ENCODE measurements at regions not wholly inside any gene's neighbourhood (a gene's known extent, or its start where the extent isn't known, plus 50 kb on each side); places are given as distances from the start of the nearest gene placed in this dataset.
A peak's percentile ranks its signal among the peaks of the same experiment; 100 is the strongest.

- Histone ChIP-seq H3K9ac (ENCODE audit: low read depth, low read length, poor library complexity) (no peak overlapping the region), H3K14ac (ENCODE audit: low read length) (no peak overlapping the region), H3K4ac (ENCODE audit: low read length) (no peak overlapping the region), H3K79me1 (ENCODE audit: low read depth, low read length) (no peaks in the 10 kb centered on the region), H3K9me3 (replicated peaks in 1 of 2; ENCODE audit: control insufficient read depth in 2 of 2, insufficient read depth in 1 of 2, low read depth in 1 of 2, low read length in 2 of 2) (no peaks in the 10 kb centered on the region), H2AFZ (ENCODE audit: low read length) (peak overlapping the region; percentile 24), H2BK120ac (ENCODE audit: low read depth, low read length) (no peak overlapping the region), H2BK12ac (ENCODE audit: low read length) (no peak overlapping the region), H3K27me3 (ENCODE audit: control insufficient read depth in 3 of 3, insufficient read depth in 3 of 3, low read depth in 1 of 3, low read length in 3 of 3) (peaks cover 0 to 2% (median 0%) of the 10 kb centered on the region in 3 experiments), H3K36me3 (replicated peaks in 1 of 2; ENCODE audit: control insufficient read depth in 2 of 2, insufficient read depth in 2 of 2, low read length in 2 of 2) (no peaks in the 10 kb centered on the region), H4K8ac (ENCODE audit: low read depth, low read length) (no peak overlapping the region), H3K18ac (ENCODE audit: low read length) (no peak overlapping the region), H3K27ac (replicated peaks; ENCODE audit: low read length) (no peak overlapping the region), H3K4me3 (ENCODE audit: low read length in 2 of 2) (no peak overlapping the region), H4K91ac (ENCODE audit: low read depth, low read length, poor library complexity) (no peak overlapping the region), H2AK5ac (ENCODE audit: low read depth, low read length) (no peak overlapping the region), H3K4me2 (ENCODE audit: insufficient read depth, low read length, poor library complexity, severe bottlenecking) (no peak overlapping the region), H3K23ac (ENCODE audit: low read depth, low read length, poor library complexity) (no peak overlapping the region), H2BK5ac (ENCODE audit: low read length) (no peak overlapping the region), H2BK15ac (ENCODE audit: low read length) (no peak overlapping the region), H3K4me1 (ENCODE audit: control insufficient read depth in 2 of 2, insufficient read depth in 1 of 2, low read depth in 1 of 2, low read length in 2 of 2) (peaks cover 1 to 5% of the 10 kb centered on the region in 2 donors)
- WGBS, 2 donors (ENCODE audit: extremely low coverage in 2 of 2, insufficient read length in 2 of 2, insufficient replicate concordance in 1 of 2), result no CpG with 5 or more reads among the region's 3 CpGs
- DNase-seq (ENCODE audit: low spot score), result no peak
Observed at GRCh38 chr6:79862126-79862525, 85.2 kb downstream of the ELOVL4 start.

- no peak overlapping the region for H2BK120ac ChIP-seq (ENCODE audit: low read depth, low read length)
- no peak overlapping the region for H3K4ac ChIP-seq (ENCODE audit: low read length)
- no peak overlapping the region for H4K8ac ChIP-seq (ENCODE audit: low read depth, low read length)
- peaks cover 0 to 2% (median 0%) of the 10 kb centered on the region in 3 experiments for H3K27me3 ChIP-seq (ENCODE audit: control insufficient read depth in 3 of 3, insufficient read depth in 3 of 3, low read depth in 1 of 3, low read length in 3 of 3)
- no peak overlapping the region for H4K91ac ChIP-seq (ENCODE audit: low read depth, low read length, poor library complexity)
- H3K23ac ChIP-seq (ENCODE audit: low read depth, low read length, poor library complexity), result no peak overlapping the region
- no peak overlapping the region for H2BK15ac ChIP-seq (ENCODE audit: low read length)
- no peak overlapping the region for H2AK5ac ChIP-seq (ENCODE audit: low read depth, low read length)
- no peak for DNase-seq (ENCODE audit: low spot score)
- no peak overlapping the region for H2AFZ ChIP-seq (ENCODE audit: low read length)
- no peak overlapping the region for H2BK5ac ChIP-seq (ENCODE audit: low read length)
- H3K9ac ChIP-seq (ENCODE audit: low read depth, low read length, poor library complexity), result no peak overlapping the region
- no peaks in the 10 kb centered on the region for H3K9me3 ChIP-seq (replicated peaks in 1 of 2; ENCODE audit: control insufficient read depth in 2 of 2, insufficient read depth in 1 of 2, low read depth in 1 of 2, low read length in 2 of 2)
- no peak overlapping the region for H3K4me3 ChIP-seq (ENCODE audit: low read length in 2 of 2)
- H2BK12ac ChIP-seq (ENCODE audit: low read length), result no peak overlapping the region
- H3K79me1 ChIP-seq (ENCODE audit: low read depth, low read length), result no peaks in the 10 kb centered on the region
- no peak overlapping the region for H3K4me2 ChIP-seq (ENCODE audit: insufficient read depth, low read length, poor library complexity, severe bottlenecking)
- no peak overlapping the region for H3K27ac ChIP-seq (replicated peaks; ENCODE audit: low read length)
- peaks cover 1 to 5% of the 10 kb centered on the region in 2 donors for H3K4me1 ChIP-seq (ENCODE audit: control insufficient read depth in 2 of 2, insufficient read depth in 1 of 2, low read depth in 1 of 2, low read length in 2 of 2)
- H3K14ac ChIP-seq (ENCODE audit: low read length), result no peak overlapping the region
- no peak overlapping the region for H3K18ac ChIP-seq (ENCODE audit: low read length)
- WGBS, 2 donors (ENCODE audit: extremely low coverage in 2 of 2, insufficient read length in 2 of 2, insufficient replicate concordance in 1 of 2), result no CpG with 5 or more reads among the region's 7 CpGs
- no peaks in the 10 kb centered on the region for H3K36me3 ChIP-seq (replicated peaks in 1 of 2; ENCODE audit: control insufficient read depth in 2 of 2, insufficient read depth in 2 of 2, low read length in 2 of 2)
Observed at GRCh38 chr6:79861023-79861422, 86.3 kb downstream of the ELOVL4 start.

- WGBS, 2 donors (ENCODE audit: extremely low coverage in 2 of 2, insufficient read length in 2 of 2, insufficient replicate concordance in 1 of 2), result no CpG with 5 or more reads among the region's 1 CpG
- no peak overlapping the region for H4K91ac ChIP-seq (ENCODE audit: low read depth, low read length, poor library complexity)
- no peak overlapping the region for H3K27ac ChIP-seq (replicated peaks; ENCODE audit: low read length)
- DNase-seq (ENCODE audit: low spot score), result no peak
- no peak overlapping the region for H3K18ac ChIP-seq (ENCODE audit: low read length)
- H3K79me1 ChIP-seq (ENCODE audit: low read depth, low read length), result no peaks in the 10 kb centered on the region
- no peak overlapping the region for H2AK5ac ChIP-seq (ENCODE audit: low read depth, low read length)
- H3K23ac ChIP-seq (ENCODE audit: low read depth, low read length, poor library complexity), result no peak overlapping the region
- peaks cover 0 to 1% of the 10 kb centered on the region in 2 donors for H3K9me3 ChIP-seq (replicated peaks in 1 of 2; ENCODE audit: control insufficient read depth in 2 of 2, insufficient read depth in 1 of 2, low read depth in 1 of 2, low read length in 2 of 2)
- H3K4me3 ChIP-seq (ENCODE audit: low read length in 2 of 2), result no peak overlapping the region
- H2AFZ ChIP-seq (ENCODE audit: low read length), result no peak overlapping the region
- no peak overlapping the region for H2BK5ac ChIP-seq (ENCODE audit: low read length)
- H2BK12ac ChIP-seq (ENCODE audit: low read length), result no peak overlapping the region
- H3K36me3 ChIP-seq (replicated peaks in 1 of 2; ENCODE audit: control insufficient read depth in 2 of 2, insufficient read depth in 2 of 2, low read length in 2 of 2), result no peaks in the 10 kb centered on the region
- no peak overlapping the region for H3K14ac ChIP-seq (ENCODE audit: low read length)
- no peak overlapping the region for H3K4ac ChIP-seq (ENCODE audit: low read length)
- no peak overlapping the region for H2BK15ac ChIP-seq (ENCODE audit: low read length)
- no peak overlapping the region for H2BK120ac ChIP-seq (ENCODE audit: low read depth, low read length)
- peaks cover 0 to 3% (median 0%) of the 10 kb centered on the region in 3 experiments for H3K27me3 ChIP-seq (ENCODE audit: control insufficient read depth in 3 of 3, insufficient read depth in 3 of 3, low read depth in 1 of 3, low read length in 3 of 3)
- no peak overlapping the region for H3K9ac ChIP-seq (ENCODE audit: low read depth, low read length, poor library complexity)
- no peak overlapping the region for H3K4me2 ChIP-seq (ENCODE audit: insufficient read depth, low read length, poor library complexity, severe bottlenecking)
- H4K8ac ChIP-seq (ENCODE audit: low read depth, low read length), result no peak overlapping the region
- H3K4me1 ChIP-seq (ENCODE audit: control insufficient read depth in 2 of 2, insufficient read depth in 1 of 2, low read depth in 1 of 2, low read length in 2 of 2), result no peaks in the 10 kb centered on the region
Observed at GRCh38 chr6:79847426-79847825, 99.9 kb downstream of the ELOVL4 start.

DNA sequence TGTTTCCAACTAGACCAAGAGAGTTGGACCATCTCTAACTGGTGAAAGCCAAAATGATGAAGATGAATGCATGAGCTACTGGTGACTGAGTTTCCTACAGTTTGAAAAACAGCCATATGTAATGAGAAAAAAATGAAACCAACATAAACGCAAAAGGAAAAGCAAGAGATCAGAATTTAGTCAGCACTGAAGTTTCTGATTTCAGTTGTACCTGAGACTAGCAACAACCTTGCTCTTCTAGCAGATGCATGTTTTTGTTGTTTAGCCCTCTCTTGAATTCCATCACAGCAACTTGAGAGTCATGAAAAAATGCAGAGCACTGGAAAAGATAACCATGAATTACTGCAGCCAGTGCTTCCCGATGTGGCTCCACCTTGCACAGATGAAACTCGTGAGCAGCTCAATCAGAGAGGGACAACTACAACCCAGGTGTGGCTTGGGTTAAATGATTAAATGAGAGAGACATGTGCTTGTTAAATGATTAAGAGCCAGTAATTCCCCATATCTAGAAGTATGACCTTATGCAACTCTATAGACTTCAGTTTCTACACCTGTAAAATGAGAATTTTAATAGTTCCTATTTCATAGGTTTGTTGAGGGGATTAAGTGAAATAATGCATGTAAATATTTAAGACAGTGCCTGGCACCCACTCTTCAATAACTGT is 104.8 kb downstream of the ELOVL4 start:
- Histone ChIP-seq H3K27me3 (ENCODE audit: control insufficient read depth in 3 of 3, insufficient read depth in 3 of 3, low read depth in 1 of 3, low read length in 3 of 3) (no peaks in the 10 kb centered on the region), H3K9ac (ENCODE audit: low read depth, low read length, poor library complexity) (no peak overlapping the region), H2BK12ac (ENCODE audit: low read length) (no peak overlapping the region), H3K4me3 (ENCODE audit: low read length in 2 of 2) (no peak overlapping the region), H4K8ac (ENCODE audit: low read depth, low read length) (no peak overlapping the region), H3K23ac (ENCODE audit: low read depth, low read length, poor library complexity) (no peak overlapping the region), H3K36me3 (replicated peaks in 1 of 2; ENCODE audit: control insufficient read depth in 2 of 2, insufficient read depth in 2 of 2, low read length in 2 of 2) (no peaks in the 10 kb centered on the region), H3K14ac (ENCODE audit: low read length) (no peak overlapping the region), H2AFZ (ENCODE audit: low read length) (no peak overlapping the region), H3K27ac (replicated peaks; ENCODE audit: low read length) (no peak overlapping the region), H2BK120ac (ENCODE audit: low read depth, low read length) (no peak overlapping the region), H3K18ac (ENCODE audit: low read length) (no peak overlapping the region), H4K91ac (ENCODE audit: low read depth, low read length, poor library complexity) (no peak overlapping the region), H3K4ac (ENCODE audit: low read length) (no peak overlapping the region), H3K4me1 (ENCODE audit: control insufficient read depth in 2 of 2, insufficient read depth in 1 of 2, low read depth in 1 of 2, low read length in 2 of 2) (no peaks in the 10 kb centered on the region), H2BK5ac (ENCODE audit: low read length) (no peak overlapping the region), H2BK15ac (ENCODE audit: low read length) (no peak overlapping the region), H3K79me1 (ENCODE audit: low read depth, low read length) (no peaks in the 10 kb centered on the region), H2AK5ac (ENCODE audit: low read depth, low read length) (no peak overlapping the region), H3K9me3 (replicated peaks in 1 of 2; ENCODE audit: control insufficient read depth in 2 of 2, insufficient read depth in 1 of 2, low read depth in 1 of 2, low read length in 2 of 2) (peaks cover 0 to 3% of the 10 kb centered on the region in 2 donors), H3K4me2 (ENCODE audit: insufficient read depth, low read length, poor library complexity, severe bottlenecking) (no peak overlapping the region)
- no CpG with 5 or more reads among the region's 3 CpGs for WGBS, 2 donors (ENCODE audit: extremely low coverage in 2 of 2, insufficient read length in 2 of 2, insufficient replicate concordance in 1 of 2)
- DNase-seq (ENCODE audit: low spot score), result no peak
